ENCODE measurements at regions not wholly inside any gene's neighbourhood (a gene's known extent, or its start where the extent isn't known, plus 50 kb on each side); places are given as distances from the start of the nearest gene placed in this dataset.
"Not testable (repeated sequence)": the region's sequence is repeated elsewhere in the genome, so short reads cannot be mapped to it uniquely, and the experiment has no call there.

DNA sequence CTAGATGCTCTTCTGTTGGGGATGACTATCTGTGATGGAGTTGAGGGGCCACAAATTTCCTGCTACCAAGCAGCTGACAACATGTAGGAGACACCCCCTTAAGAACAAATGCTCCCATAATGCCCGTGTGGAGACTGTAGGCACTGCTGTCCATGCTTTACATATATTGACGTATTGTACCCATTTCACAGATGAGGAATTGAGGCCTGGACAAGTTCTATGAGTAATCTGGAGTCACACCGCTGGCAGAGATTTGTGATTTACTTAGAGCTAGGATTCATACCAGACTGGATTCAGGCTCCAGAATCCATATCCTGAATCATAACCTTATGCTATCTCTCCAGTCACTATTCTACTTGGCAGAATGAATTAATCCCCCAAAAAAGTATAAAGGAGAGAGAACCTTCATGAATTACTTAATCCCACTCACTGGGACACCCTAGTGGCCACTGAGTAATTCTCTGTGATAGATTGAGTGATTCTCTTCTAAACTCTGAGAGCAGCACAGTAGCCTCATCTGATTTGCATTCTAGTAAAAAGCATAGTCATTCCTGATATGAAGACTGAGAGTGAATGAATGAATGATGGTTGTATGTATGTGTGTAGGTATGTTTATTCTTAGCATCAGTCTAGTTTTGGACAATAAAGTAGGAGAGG is 460.7 kb upstream of the MEIS1 start:
- Histone ChIP-seq H3K36me3 (replicated peaks) (no peaks in the 10 kb centered on the region), H3K4me3 (ENCODE audit: low read depth, low read length) (no peak overlapping the region), H3K27me3 (replicated peaks) (no peaks in the 10 kb centered on the region), H3K27ac (no peak overlapping the region)
- in situ Hi-C loops (cut with HindIII; ENCODE audit: low pct_ligation_motif_present, low sequenced_read_pairs): no loop called here
- DNase-seq: no peak
- TF ChIP-seq, protein P1, sequence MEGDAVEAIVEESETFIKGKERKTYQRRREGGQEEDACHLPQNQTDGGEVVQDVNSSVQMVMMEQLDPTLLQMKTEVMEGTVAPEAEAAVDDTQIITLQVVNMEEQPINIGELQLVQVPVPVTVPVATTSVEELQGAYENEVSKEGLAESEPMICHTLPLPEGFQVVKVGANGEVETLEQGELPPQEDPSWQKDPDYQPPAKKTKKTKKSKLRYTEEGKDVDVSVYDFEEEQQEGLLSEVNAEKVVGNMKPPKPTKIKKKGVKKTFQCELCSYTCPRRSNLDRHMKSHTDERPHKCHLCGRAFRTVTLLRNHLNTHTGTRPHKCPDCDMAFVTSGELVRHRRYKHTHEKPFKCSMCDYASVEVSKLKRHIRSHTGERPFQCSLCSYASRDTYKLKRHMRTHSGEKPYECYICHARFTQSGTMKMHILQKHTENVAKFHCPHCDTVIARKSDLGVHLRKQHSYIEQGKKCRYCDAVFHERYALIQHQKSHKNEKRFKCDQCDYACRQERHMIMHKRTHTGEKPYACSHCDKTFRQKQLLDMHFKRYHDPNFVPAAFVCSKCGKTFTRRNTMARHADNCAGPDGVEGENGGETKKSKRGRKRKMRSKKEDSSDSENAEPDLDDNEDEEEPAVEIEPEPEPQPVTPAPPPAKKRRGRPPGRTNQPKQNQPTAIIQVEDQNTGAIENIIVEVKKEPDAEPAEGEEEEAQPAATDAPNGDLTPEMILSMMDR (IDR thresholded peaks at IDR 0.05; ENCODE audit: low read depth, low read length, missing control alignments): no peak

DNA sequence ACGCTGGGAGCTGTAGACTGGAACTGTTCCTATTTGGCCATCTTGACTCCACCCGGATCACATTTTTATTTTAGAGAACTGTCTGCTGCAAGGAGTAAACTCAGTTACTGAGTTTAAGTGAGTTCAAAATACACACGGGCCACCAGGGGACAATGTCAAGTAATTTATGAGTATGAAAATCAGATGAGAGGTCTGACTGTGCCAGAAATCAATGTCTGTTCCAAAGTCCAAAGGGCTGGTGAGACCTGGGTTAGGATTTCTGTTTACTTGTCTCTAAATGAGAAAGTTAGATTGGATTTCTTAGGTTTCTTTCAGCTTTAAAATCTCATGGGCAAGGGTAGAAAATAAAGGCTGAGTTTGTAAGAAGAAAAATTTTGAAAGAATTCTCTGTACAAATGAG is 465.8 kb upstream of the MEIS1 start:
- TF ChIP-seq, protein P1 (IDR thresholded peaks at IDR 0.05; ENCODE audit: low read depth, low read length, missing control alignments): no peak
- no peak for DNase-seq
- no peak overlapping the region for H3K27ac ChIP-seq
- H3K4me3 ChIP-seq (ENCODE audit: low read depth, low read length): no peak overlapping the region
- in situ Hi-C loops (cut with HindIII; ENCODE audit: low pct_ligation_motif_present, low sequenced_read_pairs): no loop called here
- H3K36me3 ChIP-seq (replicated peaks): no peaks in the 10 kb centered on the region
- no peaks in the 10 kb centered on the region for H3K27me3 ChIP-seq (replicated peaks)

DNA sequence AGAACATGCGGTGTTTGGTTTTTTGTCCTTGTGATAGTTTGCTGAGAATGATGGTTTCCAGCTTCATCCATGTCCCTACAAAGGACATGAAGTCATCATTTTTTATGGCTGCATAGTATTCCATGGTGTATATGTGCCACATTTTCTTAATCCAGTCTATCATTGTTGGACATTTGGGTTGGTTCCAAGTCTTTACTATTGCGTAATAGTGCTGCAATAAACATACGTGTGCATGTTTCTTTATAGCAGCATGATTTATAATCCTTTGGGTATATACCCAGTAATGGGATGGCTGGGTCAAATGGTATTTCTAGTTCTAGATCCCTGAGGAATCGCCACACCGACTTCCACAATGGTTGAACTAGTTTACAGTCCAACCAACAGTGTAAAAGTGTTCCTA is 471.6 kb upstream of the MEIS1 start:
- in situ Hi-C loops (cut with HindIII; ENCODE audit: low pct_ligation_motif_present, low sequenced_read_pairs); DNase-seq; H3K27me3 ChIP-seq (replicated peaks); H3K36me3 ChIP-seq (replicated peaks); H3K27ac ChIP-seq; H3K4me3 ChIP-seq (ENCODE audit: low read depth, low read length): not testable (repeated sequence)

DNA sequence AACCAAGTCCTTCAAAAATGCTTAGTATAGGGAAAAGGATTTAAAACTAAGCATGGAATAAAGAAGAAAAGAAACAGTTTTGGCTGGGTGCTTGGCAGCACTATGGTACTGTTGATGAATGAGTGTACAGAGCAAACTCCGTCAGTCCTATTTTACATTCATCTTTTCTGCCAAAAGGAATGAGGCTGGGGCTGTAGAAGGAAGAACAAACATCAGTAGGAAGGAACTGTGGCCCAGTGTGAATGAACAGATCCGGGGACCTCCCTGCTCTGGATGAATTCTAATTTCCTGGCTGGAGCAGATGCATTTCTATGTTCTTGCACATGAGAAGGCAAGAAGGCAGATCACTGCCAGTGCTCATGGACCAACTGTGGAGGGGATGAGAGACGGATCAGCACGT is 474.0 kb upstream of the MEIS1 start:
- H3K4me3 ChIP-seq (ENCODE audit: low read depth, low read length): no peak overlapping the region
- in situ Hi-C loops (cut with HindIII; ENCODE audit: low pct_ligation_motif_present, low sequenced_read_pairs): no loop called here

DNA sequence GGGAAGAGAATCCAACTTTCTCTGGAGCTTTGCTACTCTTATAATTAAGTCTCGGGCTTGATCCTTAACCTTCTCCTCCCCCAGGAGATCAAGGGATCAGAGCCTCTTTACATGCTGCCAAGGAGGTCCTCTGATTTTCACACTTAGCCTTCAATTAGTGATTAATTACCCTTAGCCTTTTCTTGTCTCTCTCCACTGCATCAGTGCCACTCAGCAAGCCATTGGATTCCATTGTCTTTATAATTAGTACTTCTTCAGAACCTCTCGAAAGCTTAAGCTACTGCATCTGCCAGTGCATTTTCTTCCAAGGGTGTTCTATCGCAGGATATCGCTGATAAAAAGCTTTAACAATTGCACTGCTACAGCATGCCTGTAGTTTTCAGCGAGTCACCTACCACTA is 477.0 kb upstream of the MEIS1 start:
- no peak overlapping the region for H3K4me3 ChIP-seq (ENCODE audit: low read depth, low read length)

More for the DNA sequence above, 474.0 kb upstream of the MEIS1 start:
- no peaks in the 10 kb centered on the region for H3K36me3 ChIP-seq (replicated peaks)
- H3K27me3 ChIP-seq (replicated peaks): no peaks in the 10 kb centered on the region
- DNase-seq: no peak
- TF ChIP-seq, protein P1 (IDR thresholded peaks at IDR 0.05; ENCODE audit: low read depth, low read length, missing control alignments): no peak
- H3K27ac ChIP-seq: no peak overlapping the region

DNA sequence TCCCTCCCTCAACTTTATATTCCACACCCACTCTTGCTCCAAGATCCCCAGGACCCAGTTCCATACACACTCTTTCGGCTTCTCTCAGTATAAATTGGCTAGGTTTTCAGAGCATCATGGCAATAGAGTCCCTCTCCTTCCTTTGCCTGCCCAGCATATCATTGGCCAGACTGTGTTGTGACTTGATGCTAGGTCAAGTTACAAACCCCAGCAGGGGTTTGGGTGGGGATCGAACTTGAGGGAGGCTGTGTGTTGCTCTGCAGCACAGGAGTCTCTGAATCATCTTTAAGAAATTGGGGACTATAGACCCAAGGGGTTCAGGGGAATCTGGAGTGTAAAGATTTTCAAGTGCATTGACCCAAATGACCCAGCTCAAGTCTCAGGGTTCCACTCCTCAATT is 477.5 kb upstream of the MEIS1 start:
- no peaks in the 10 kb centered on the region for H3K27me3 ChIP-seq (replicated peaks)
- no peak overlapping the region for H3K4me3 ChIP-seq (ENCODE audit: low read depth, low read length)
- in situ Hi-C loops (cut with HindIII; ENCODE audit: low pct_ligation_motif_present, low sequenced_read_pairs): no loop called here
- no peaks in the 10 kb centered on the region for H3K36me3 ChIP-seq (replicated peaks)
- no peak overlapping the region for H3K27ac ChIP-seq
- TF ChIP-seq, protein P1 (IDR thresholded peaks at IDR 0.05; ENCODE audit: low read depth, low read length, missing control alignments): no peak
- DNase-seq: no peak

More for the DNA sequence above, 477.0 kb upstream of the MEIS1 start:
- Histone ChIP-seq H3K36me3 (replicated peaks) (no peaks in the 10 kb centered on the region), H3K27ac (no peak overlapping the region), H3K27me3 (replicated peaks) (no peaks in the 10 kb centered on the region)
- no peak for DNase-seq
- TF ChIP-seq, protein P1 (IDR thresholded peaks at IDR 0.05; ENCODE audit: low read depth, low read length, missing control alignments): no peak
- in situ Hi-C loops (cut with HindIII; ENCODE audit: low pct_ligation_motif_present, low sequenced_read_pairs): no loop called here
